ENCODE measurements at regions not wholly inside any gene's neighbourhood (a gene's known extent, or its start where the extent isn't known, plus 50 kb on each side); places are given as distances from the start of the nearest gene placed in this dataset.

DNA sequence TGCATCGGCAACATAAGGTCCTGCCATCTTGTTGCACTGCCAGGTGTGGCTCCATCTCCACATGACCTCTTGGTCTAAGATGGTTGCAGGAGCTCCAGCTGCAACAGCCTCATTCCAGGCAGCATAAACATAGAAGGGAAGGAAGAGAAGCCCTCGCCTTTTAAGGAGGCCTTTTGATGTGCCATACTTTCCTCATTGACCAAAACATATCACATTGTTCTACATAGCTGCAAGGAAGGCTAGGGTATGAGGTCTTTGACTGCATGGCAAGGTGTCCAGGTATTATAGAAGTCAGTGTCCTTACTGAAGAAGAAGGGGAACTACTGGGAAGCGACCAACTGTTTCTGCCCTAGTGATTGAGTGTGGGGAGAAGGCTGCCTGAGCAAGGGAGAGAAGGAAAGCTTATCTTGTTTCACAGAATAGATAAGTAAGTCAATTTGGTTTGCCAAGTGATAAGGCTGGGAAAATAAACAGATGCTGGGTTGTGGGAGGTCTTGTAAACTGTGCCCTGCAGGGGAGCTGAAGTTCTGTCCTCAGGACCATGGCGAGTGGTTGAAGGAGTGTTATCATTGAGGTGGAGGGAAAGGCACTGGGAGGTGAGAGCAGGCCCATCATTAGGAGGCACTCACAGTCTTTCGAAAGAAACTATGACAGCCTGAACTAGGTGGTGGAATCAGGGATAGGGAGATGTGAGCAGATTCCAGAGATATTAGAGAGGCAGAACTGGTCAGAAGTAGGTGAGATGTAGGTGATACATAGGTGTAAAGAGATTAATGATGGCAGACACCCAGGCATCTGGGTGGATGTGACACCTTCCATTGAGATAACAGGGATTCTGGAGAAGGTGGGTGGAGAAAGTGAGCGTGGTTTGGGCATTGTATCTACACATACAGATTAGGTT, 93.8 kb upstream of the IGF1R start:
- TF ChIP-seq POLR2A (IDR thresholded peaks at IDR 0.05; ENCODE audit: low read depth, low read length) = no peak
- TF ChIP-seq CTCF (IDR thresholded peaks at IDR 0.05; ENCODE audit: extremely low read depth in 1 of 2, insufficient read depth in 1 of 2, low read depth in 1 of 2, low read length in 2 of 2) = no peak
- no peak for TF ChIP-seq MYC (IDR thresholded peaks at IDR 0.05; ENCODE audit: low read depth, low read length)
- TF ChIP-seq JUN (IDR thresholded peaks at IDR 0.05; ENCODE audit: borderline replicate concordance, insufficient read depth, insufficient read length, low read depth) = no peak
